ENCODE measurements at regions not wholly inside any gene's neighbourhood (a gene's known extent, or its start where the extent isn't known, plus 50 kb on each side); places are given as distances from the start of the nearest gene placed in this dataset.
"Not testable (repeated sequence)": the region's sequence is repeated elsewhere in the genome, so short reads cannot be mapped to it uniquely, and the experiment has no call there.

DNA sequence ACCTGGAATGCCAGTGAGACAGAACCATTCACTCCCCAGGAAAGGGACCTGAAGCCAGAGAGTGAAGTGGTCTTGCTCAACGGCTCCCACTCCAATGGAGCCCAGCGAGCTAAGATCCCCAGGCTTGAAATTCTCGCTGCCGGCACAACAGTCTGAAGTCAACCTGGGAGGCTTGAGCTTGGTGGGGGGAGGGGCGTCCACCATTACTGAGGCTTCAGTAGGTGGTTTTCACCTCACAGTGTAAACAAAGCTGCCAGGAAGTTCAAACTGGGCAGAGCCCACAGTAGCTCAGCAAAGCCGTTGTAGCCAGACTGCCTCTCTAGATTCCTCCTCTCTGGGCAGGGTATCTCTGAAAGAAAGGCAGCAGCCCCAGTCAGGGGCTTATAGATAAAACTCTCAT, 236.2 kb downstream of the LMBRD1 start:
- not testable (repeated sequence) for ATAC-seq, H3K36me3 Mint-ChIP-seq, H3K9me3 Mint-ChIP-seq, H3K4me3 Mint-ChIP-seq, H3K27ac Mint-ChIP-seq, H3K4me1 Mint-ChIP-seq
- peaks cover 11% of the 10 kb centered on the region for H3K27me3 Mint-ChIP-seq

DNA sequence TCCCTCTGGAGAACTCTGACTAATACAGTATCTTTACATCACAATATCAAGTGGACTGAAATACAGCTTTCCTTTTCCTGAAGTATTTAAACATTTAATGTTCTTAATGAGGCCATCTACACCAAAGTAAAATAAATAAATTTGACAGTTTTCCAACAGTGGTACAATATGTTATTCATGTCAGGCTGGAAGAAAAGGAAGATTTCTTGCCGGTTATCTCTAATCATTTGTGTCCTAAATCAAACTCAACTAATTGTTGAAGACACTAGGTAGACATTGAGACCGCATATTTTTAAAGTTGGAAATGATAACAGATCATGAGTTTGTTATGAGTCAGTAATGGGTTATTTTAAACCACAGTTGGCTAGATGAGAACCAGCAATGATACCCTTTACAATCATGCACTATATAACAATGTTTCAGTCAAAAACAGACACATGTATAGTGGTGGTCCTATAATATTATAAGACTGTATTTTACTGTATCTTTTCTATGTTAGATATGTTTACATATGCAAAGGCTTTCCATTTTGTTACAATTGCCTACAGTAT, 241.6 kb downstream of the LMBRD1 start:
- Mint-ChIP-seq H3K27me3 (peaks cover 10% of the 10 kb centered on the region), H3K27ac (no peak overlapping the region), H3K9me3 (no peaks in the 10 kb centered on the region), H3K4me1 (no peaks in the 10 kb centered on the region), H3K36me3 (no peaks in the 10 kb centered on the region), H3K4me3 (no peak overlapping the region)
- ATAC-seq = no peak

DNA sequence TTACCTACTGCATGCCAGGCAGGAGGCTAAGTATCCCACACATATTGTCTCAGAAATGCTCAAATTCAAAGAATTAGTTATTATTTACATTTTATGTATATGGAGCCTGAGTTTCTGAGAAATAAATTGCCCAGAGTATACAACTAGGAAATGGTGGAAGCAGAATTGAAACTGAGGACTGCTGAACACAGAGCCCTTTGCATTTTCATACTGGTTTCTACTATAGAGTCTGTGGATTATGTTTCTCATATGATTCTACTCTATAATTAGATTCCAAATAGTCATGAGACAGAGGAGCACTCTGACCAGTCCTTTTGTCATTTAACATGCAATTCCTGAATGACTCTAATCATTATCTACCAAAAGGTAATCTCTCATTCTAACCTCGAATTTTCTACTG, 254.3 kb downstream of the LMBRD1 start:
- H3K4me1 Mint-ChIP-seq = no peaks in the 10 kb centered on the region
- peaks cover 11% of the 10 kb centered on the region for H3K27me3 Mint-ChIP-seq

DNA sequence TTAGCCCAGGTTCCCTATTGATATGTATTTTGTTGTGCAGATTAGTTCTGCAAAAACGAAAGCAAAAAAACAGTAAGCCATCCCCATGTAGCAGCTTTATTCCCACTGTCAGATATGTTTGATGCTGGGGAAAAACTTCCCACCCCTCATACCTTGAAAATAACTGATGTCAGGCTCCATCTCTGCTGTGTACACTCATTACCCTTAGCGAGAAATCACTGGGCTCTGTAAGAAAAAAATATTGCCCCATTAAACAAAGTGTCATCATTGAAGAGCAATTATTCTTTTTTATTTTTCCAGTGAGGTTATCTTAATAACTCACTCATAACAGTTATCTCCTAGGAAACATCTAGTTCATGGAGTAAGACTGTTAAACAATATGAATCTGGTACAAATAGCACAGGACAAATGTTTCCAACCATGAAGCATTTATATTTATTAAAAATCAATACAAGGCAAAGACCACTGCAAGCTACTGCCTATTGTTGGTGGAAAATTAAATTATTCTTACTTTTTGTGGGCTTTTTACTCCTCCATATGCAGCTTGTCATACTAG, 268.8 kb downstream of the LMBRD1 start:
- no peaks in the 10 kb centered on the region for H3K36me3 Mint-ChIP-seq
- no peak overlapping the region for H3K4me3 Mint-ChIP-seq
- H3K4me1 Mint-ChIP-seq = no peaks in the 10 kb centered on the region
- H3K9me3 Mint-ChIP-seq = no peaks in the 10 kb centered on the region
- no peak for ATAC-seq
- H3K27ac Mint-ChIP-seq = no peak overlapping the region
- no peaks in the 10 kb centered on the region for H3K27me3 Mint-ChIP-seq

More for the DNA sequence above, 254.3 kb downstream of the LMBRD1 start:
- Mint-ChIP-seq H3K4me3 (no peak overlapping the region), H3K36me3 (no peaks in the 10 kb centered on the region), H3K9me3 (peaks cover 3% of the 10 kb centered on the region), H3K27ac (no peak overlapping the region)
- ATAC-seq = no peak

DNA sequence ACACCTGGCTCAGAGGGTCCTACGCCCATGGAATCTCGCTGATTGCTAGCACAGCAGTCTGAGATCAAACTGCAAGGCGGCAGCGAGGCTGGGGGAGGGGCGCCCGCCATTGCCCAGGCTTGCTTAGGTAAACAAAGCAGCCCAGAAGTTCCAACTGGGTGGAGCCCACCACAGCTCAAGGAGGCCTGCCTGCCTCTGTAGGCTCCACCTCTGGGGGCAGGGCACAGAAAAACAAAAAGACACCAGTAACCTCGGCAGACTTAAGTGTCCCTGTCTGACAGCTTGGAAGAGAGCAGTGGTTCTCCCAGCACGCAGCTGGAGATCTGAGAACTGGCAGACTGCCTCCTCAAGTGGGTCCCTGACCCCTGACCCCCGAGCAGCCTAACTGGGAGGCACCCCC, 281.3 kb downstream of the LMBRD1 start:
- H3K4me3 Mint-ChIP-seq, H3K36me3 Mint-ChIP-seq, ATAC-seq, H3K27ac Mint-ChIP-seq, H3K4me1 Mint-ChIP-seq, H3K9me3 Mint-ChIP-seq, H3K27me3 Mint-ChIP-seq: not testable (repeated sequence)

DNA sequence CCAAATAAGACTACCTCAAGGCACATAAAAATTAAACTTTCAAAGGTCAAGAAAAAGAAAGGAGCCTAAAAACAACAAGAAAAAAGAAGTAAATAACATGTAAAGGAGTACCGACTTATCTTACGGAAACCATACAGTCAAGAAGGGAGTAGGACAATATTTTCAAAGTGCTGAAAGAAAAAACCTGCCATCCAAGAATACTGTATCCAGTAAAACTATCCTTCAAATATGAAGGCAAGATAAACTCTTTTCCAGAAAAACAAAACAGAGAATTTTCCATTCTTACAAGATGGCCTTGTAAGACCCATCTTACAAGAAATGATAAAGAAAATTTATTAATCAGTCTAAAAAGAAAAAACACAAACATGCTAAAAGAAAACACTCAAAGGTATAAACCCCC, 302.2 kb downstream of the LMBRD1 start:
- peaks cover 5% of the 10 kb centered on the region for H3K36me3 Mint-ChIP-seq
- peaks cover 8% of the 10 kb centered on the region for H3K9me3 Mint-ChIP-seq
- ATAC-seq = no peak
- H3K27me3 Mint-ChIP-seq = no peaks in the 10 kb centered on the region
- no peak overlapping the region for H3K4me3 Mint-ChIP-seq
- no peaks in the 10 kb centered on the region for H3K4me1 Mint-ChIP-seq
- no peak overlapping the region for H3K27ac Mint-ChIP-seq

DNA sequence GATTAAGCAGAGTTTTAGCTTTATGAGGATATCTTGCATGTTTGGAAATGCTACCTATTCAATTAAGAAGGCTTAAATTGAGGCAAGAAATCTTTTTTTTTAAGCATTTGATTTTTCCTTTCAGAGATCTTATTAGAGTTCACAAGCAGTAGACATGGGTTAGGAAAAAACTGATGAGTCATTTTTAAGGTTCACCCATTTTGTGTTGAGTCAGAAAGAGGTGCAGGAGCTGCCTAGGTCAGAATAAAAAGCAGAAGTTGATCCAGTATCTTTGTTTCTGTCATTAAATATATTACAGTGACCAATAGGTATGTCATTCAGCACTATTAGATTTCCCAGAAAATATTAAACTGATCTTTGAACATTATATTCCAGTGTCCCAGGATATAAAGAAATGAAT, 306.8 kb downstream of the LMBRD1 start:
- H3K27me3 Mint-ChIP-seq = no peaks in the 10 kb centered on the region
- H3K36me3 Mint-ChIP-seq = peaks cover 5% of the 10 kb centered on the region
- H3K9me3 Mint-ChIP-seq = peaks cover 11% of the 10 kb centered on the region
- H3K4me3 Mint-ChIP-seq = no peak overlapping the region
- H3K4me1 Mint-ChIP-seq = no peaks in the 10 kb centered on the region
- no peak for ATAC-seq
- H3K27ac Mint-ChIP-seq = no peak overlapping the region

DNA sequence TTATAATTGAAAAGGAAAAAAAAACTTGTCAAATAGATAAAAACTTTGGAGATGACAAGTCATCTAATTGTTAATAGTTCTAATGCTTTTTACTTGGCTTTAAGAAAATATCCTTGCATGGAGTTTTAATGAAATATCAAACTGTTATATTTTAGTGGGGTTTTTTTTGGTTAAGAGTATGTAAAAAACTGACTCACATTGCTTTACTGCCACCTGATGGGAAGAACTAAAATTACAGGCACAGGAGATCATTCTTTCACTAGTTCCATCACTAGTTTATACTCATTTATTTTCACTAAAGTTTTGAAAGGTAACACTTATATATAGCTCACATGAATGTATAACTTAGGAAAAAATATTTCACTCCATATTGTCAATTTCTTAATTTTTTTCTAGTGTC, 309.1 kb downstream of the LMBRD1 start:
- no peak overlapping the region for H3K4me3 Mint-ChIP-seq
- no peaks in the 10 kb centered on the region for H3K4me1 Mint-ChIP-seq
- H3K36me3 Mint-ChIP-seq = no peaks in the 10 kb centered on the region
- ATAC-seq = no peak
- H3K9me3 Mint-ChIP-seq = peaks cover 2% of the 10 kb centered on the region
- no peak overlapping the region for H3K27ac Mint-ChIP-seq
- no peaks in the 10 kb centered on the region for H3K27me3 Mint-ChIP-seq

DNA sequence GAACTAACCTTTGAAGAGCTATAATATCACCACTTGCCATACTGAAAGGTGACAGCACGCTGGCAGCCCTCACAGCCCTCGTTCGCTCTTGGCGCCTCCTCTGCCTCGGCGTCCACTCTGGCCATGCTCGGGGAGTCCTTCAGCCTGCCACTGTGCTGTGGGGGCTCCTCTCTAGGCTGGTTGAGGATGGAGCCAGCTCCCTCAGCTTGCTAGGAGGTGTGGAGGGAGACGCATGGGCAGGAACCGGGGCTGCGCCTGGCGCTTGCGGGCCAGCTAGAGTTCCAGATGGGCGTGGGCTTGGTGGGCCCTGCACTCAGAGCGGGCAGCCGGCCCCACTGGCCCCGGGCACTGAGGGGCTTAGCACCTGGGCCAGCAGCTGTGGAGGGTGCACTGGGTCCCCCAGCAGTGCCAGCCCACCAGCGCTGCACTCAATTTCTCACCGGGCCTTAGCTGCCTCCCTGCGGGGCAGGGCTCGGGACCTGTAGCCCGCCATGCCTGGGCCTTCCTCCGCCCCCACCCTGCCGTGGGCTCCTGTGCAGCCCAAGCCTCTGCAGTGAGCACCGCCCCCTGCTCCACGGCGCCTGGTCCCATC, 329.7 kb downstream of the LMBRD1 start:
- Mint-ChIP-seq H3K36me3 (no peaks in the 10 kb centered on the region), H3K27ac (no peak overlapping the region), H3K4me3 (no peak overlapping the region), H3K9me3 (no peaks in the 10 kb centered on the region), H3K27me3 (no peaks in the 10 kb centered on the region), H3K4me1 (no peaks in the 10 kb centered on the region)
- ATAC-seq = no peak

DNA sequence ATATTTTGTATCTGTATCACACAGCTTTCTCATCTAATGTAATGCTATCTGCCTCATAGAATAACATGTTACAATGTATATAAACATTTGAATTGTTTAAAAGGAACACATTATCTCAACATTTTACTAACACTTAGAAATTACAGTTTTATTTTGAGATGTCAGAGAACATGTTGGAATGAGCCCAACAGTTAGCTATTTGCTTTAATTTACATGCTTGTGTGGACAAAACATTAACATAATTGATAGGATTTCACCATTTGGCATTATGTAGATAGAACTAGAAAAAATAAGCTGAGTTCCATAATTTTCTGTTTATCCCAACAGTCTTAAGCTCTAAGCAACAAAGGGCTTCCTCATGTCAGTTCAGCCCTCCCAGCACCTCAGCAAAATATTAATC, 330.9 kb downstream of the LMBRD1 start:
- ATAC-seq = no peak
- H3K9me3 Mint-ChIP-seq = no peaks in the 10 kb centered on the region
- H3K4me3 Mint-ChIP-seq = no peak overlapping the region
- no peaks in the 10 kb centered on the region for H3K27me3 Mint-ChIP-seq
- H3K27ac Mint-ChIP-seq = no peak overlapping the region
- no peaks in the 10 kb centered on the region for H3K4me1 Mint-ChIP-seq
- no peaks in the 10 kb centered on the region for H3K36me3 Mint-ChIP-seq

DNA sequence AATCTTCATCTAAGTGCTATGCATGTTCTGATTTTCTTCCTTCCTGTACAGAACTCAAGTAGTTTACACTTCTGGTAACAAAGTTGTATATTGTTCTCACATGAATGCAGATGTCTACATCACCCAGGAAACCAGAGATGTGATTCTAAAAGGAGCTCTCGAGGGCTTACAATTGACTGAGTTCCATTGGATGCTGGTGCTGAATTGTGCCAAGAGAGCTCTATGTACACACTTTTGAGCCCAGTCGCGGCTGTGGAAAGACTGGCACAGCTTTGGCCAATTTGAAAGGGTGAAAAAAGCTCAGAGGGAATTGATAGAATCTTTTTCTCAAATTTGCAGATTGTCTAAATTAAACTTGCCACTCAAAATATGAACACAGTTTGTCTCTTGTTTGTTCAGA, 340.7 kb downstream of the LMBRD1 start:
- H3K9me3 Mint-ChIP-seq = peaks cover 4% of the 10 kb centered on the region
- no peaks in the 10 kb centered on the region for H3K4me1 Mint-ChIP-seq
- H3K27ac Mint-ChIP-seq = no peak overlapping the region
- H3K36me3 Mint-ChIP-seq = no peaks in the 10 kb centered on the region
- H3K4me3 Mint-ChIP-seq = no peak overlapping the region
- H3K27me3 Mint-ChIP-seq = no peaks in the 10 kb centered on the region
- no peak for ATAC-seq

DNA sequence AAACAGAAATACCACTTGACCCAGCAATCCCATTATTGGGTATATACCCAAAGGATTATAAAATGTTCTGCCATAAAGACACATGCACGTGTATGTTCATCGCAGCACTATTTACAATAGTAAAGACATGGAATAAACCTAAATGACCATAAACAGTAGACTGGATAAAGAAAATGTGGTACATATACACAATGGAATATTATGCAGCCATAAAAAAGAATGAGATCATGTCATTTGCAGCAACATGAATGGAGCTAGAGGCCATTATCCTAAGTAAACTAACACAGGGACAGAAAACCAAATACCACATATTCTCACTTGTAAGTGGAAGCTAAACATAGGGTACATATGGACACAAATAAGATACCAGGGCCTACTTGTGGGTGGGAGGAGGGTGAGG, 342.2 kb downstream of the LMBRD1 start:
- not testable (repeated sequence) for H3K36me3 Mint-ChIP-seq, H3K27ac Mint-ChIP-seq, H3K4me3 Mint-ChIP-seq, ATAC-seq, H3K27me3 Mint-ChIP-seq, H3K4me1 Mint-ChIP-seq, H3K9me3 Mint-ChIP-seq

DNA sequence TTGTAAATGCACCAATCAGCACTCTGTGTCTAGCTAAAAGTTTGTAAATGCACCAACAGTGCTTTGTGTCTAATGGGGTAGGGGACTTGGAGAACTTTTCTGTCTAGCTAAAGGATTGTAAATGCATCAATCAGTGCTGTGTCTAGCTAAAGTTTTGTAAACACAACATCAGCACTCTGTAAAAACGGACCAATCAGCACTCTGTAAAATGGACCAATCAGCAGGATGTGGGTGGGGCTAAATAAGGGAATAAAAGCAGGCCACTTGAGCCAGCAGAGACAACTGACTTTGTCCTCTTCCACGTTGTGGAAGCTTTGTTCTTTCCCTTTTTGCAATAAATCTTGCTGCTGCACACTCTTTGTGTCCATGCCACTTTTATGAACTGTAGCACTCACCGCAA, 346.3 kb downstream of the LMBRD1 start:
- ATAC-seq, H3K36me3 Mint-ChIP-seq, H3K27ac Mint-ChIP-seq, H3K4me1 Mint-ChIP-seq, H3K9me3 Mint-ChIP-seq, H3K27me3 Mint-ChIP-seq, H3K4me3 Mint-ChIP-seq: not testable (repeated sequence)

DNA sequence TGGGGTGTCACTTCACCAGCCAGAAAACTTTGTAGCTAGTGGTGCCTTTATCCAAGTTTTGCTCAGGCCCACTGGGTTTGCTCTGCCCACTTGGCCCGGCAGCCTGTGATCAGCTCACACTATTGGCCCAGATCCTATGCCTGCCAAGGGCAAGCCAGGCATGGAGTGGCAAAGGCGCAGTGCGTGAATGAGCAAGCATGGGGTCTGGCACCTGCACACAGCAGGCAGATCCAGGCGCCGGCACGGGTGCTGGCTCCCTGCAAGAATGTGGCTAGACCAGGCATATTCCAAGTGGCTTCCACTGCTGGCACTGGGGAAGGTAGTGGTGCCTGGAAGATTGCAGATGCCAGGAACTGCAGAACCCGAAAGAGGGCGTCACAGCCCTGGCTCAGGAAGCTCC, 346.9 kb downstream of the LMBRD1 start:
- Mint-ChIP-seq H3K36me3 (no peaks in the 10 kb centered on the region), H3K27me3 (no peaks in the 10 kb centered on the region), H3K4me1 (no peaks in the 10 kb centered on the region), H3K27ac (no peak overlapping the region), H3K9me3 (peaks cover 10% of the 10 kb centered on the region), H3K4me3 (no peak overlapping the region)
- ATAC-seq = no peak
